A673 (cell line): ENCODE measurements at regions not wholly inside any gene's neighbourhood (a gene's known extent, or its start where the extent isn't known, plus 50 kb on each side); places are given as distances from the start of the nearest gene placed in this dataset.

Experiments used
- CTCF ChIP-seq: fragments of 300-800, 200-600 bp; sonication (generic); conservative IDR thresholded peaks from 2 replicates; pipeline ENCODE4 v1.5.1; 2017; ENCODE audit warnings: low read depth, mild to moderate bottlenecking, antibody characterized with exemption, low read length, moderate library complexity, mixed read lengths
- EZH2 ChIP-seq: fragments of 200-600 bp; sonication (generic); IDR thresholded peaks from 2 replicates; pipeline ENCODE4 v1.6.1; 2017; ENCODE audit warnings: borderline replicate concordance, low read depth, mild to moderate bottlenecking, mixed read lengths, antibody characterized with exemption, low read length; ENCODE audit not compliant: poor library complexity, severe bottlenecking

- TF ChIP-seq CTCF (no peak), EZH2 (no peak)
Measured at GRCh38 chr12:58673021-58673420, 247.3 kb downstream of the LRIG3 start.
